Omental fat pad (tissue), 3 donors: ENCODE measurements at regions not wholly inside any gene's neighbourhood (a gene's known extent, or its start where the extent isn't known, plus 50 kb on each side); places are given as distances from the start of the nearest gene placed in this dataset.
"Not testable (repeated sequence)": the region's sequence is repeated elsewhere in the genome, so short reads cannot be mapped to it uniquely, and the experiment has no call there.

Experiments used
- ATAC-seq: fragments of 150-250 bp; one replicate; pipeline ENCODE4 v1.9.1; 2016; ENCODE audit warnings: mild to moderate bottlenecking, moderate library complexity; ENCODE audit not compliant: low FRiP score
- DNase-seq: peaks from one replicate; pipeline ENCODE4 v3.0.0-alpha.2; 2019; ENCODE audit warnings: low spot score
- TF ChIP-seq, protein P1 (sequence below), 3 donors: fragments of 450-650 bp; IDR thresholded peaks; one replicate each; pipeline ENCODE4 v1.5.1; 2016 to 2017; ENCODE audit warnings: antibody characterized with exemption in 3 of 3, mild to moderate bottlenecking in 3 of 3, moderate library complexity in 2 of 3

- DNase-seq (no peak), ATAC-seq (no peak)
- TF ChIP-seq, protein P1, sequence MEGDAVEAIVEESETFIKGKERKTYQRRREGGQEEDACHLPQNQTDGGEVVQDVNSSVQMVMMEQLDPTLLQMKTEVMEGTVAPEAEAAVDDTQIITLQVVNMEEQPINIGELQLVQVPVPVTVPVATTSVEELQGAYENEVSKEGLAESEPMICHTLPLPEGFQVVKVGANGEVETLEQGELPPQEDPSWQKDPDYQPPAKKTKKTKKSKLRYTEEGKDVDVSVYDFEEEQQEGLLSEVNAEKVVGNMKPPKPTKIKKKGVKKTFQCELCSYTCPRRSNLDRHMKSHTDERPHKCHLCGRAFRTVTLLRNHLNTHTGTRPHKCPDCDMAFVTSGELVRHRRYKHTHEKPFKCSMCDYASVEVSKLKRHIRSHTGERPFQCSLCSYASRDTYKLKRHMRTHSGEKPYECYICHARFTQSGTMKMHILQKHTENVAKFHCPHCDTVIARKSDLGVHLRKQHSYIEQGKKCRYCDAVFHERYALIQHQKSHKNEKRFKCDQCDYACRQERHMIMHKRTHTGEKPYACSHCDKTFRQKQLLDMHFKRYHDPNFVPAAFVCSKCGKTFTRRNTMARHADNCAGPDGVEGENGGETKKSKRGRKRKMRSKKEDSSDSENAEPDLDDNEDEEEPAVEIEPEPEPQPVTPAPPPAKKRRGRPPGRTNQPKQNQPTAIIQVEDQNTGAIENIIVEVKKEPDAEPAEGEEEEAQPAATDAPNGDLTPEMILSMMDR (IDR thresholded peaks at IDR 0.05): no peak
These were observed 388.2 kb upstream of the NDST4 start for GRCh38 chr4:115501656-115502055.

GRCh38 chr4:115493770-115494169, 380.4 kb upstream of the NDST4 start:
- ATAC-seq, DNase-seq: not testable (repeated sequence)

DNA sequence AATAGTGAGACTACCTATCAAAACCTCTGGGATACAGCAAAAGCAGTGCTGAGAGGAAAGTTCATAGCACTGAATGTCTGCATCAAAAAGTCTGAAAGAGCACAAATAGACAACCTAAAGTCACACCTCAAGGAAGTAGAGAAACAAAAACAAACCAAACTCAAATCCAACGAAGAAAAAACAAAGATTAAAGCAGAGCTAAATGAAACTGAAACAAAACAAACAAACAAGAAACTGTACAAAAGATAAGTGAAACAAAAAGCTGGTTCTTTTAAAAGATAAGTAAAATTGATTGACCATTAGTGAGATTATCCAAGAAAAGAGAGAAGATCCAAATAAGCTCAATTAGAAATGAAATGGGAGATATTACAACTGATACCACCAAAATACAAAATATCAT, 378.3 kb upstream of the NDST4 start:
- DNase-seq (no peak), ATAC-seq (no peak)
- TF ChIP-seq, protein P1 (IDR thresholded peaks at IDR 0.05): no peak

DNA sequence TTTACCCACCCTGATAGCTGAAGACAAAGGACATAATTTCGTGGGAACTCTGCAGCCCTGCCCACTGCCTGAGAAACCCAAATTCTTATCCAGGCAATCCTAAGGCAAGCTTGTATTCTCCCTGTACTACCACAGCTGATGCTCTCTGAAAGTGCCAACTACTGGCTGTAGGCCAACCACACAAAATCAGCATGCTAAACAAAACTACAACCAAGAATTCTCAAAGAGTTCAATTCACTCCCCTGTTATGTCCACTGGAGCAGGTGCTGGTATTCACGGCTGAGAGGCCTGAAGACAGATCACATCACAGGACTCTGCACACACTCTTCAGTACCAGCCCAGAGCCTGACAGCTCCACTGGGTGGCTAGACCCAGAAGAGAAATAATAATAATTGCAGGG, 375.9 kb upstream of the NDST4 start:
- no peak for ATAC-seq
- TF ChIP-seq, protein P1 (IDR thresholded peaks at IDR 0.05): no peak

DNA sequence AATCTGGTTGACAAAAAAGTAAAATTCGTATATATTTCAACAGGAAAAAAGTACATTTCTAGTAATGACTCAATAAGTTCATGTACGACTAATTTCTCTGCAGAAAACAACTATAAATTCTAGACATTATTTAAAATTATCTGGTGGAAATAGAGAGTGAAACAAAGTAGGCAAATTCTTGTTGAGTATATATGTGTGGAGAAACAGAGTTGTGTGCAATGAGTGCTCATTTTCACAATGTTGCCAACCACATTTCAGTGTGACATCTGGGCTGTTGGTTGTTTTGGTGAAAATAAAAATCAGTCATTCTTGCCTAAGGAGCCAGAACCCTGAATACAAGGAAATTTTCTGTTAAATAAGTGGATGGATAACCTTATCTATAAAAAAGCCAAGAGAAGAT, 372.0 kb upstream of the NDST4 start:
- DNase-seq: no peak
- TF ChIP-seq, protein P1 (IDR thresholded peaks at IDR 0.05): no peak
- ATAC-seq: no peak

More for the DNA sequence above, 375.9 kb upstream of the NDST4 start:
- no peak for DNase-seq

DNA sequence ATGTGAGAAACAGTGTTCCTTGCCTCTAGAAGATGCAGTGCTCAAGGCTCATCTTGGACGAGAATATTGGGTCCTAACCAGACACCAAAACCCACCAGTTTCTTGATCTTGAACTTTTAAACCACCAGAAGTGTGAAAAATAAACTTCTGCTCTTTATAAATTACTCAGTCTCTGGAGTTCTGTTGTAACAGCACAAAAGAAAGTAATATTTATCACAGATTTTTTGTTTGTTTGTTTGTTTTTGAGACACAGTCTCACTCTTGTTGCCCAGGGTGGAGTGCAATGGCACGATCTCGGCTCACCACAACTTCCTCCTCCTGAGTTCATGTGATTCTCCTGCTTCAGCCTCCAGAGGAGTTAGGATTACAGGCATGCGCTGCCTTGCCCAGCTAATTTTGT, 371.1 kb upstream of the NDST4 start:
- DNase-seq (no peak), ATAC-seq (no peak)
- TF ChIP-seq, protein P1 (IDR thresholded peaks at IDR 0.05): no peak

GRCh38 chr4:115470763-115471162, 357.3 kb upstream of the NDST4 start:
- ATAC-seq: no peak
- TF ChIP-seq, protein P1 (IDR thresholded peaks at IDR 0.05): no peak
- no peak for DNase-seq

DNA sequence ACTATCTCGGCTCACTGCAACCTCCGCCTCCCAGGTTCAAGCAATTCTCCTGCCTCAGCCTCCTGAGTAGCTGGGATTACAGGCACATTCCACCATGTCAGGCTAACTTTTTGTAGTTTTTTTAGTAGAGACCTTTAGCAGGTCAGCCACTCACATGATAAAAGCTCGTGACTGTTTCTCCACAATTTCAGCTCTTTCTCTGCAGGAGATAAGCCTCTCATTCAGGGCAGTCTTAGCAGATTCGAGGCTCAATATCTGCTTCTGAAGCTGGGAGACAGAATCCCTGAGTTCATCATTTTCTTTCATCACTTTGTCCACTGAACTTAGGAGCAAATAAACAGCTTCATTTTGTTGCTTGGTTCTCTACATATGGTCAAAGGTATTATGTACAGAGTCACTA, 345.9 kb upstream of the NDST4 start:
- not testable (repeated sequence) for ATAC-seq, DNase-seq
